Natural killer cell treated with Interleukin-12 subunit alpha and Interleukin-12 subunit beta and Interleukin-15 and Interleukin-18, amount 100 ng/mL, for 72 hours (primary cell): ENCODE measurements at regions not wholly inside any gene's neighbourhood (a gene's known extent, or its start where the extent isn't known, plus 50 kb on each side); places are given as distances from the start of the nearest gene placed in this dataset.

ENCODE experiments used
- ATAC-seq, 2 donors: fragments of 150-1000 bp; cut with Tn5 transposase in 1 of 2; sonication (Bioruptor Pico), chemical (Tn5 transposase) in 1 of 2; 2 replicates each; pipeline ENCODE4 v1.10.0; 2021
- DNase-seq: peaks from one replicate; pipeline ENCODE4 v3.0.0; 2022; ENCODE audit warnings: low spot score
- H3K27ac Mint-ChIP-seq, 2 donors: 1 replicate in 1 of 2; 2 replicates in 1 of 2; pipeline ENCODE4 v1.8.0; 2022; ENCODE audit warnings: mixed read lengths in 2 of 2, mild to moderate bottlenecking in 1 of 2, moderate library complexity in 1 of 2
- H3K27me3 Mint-ChIP-seq, 2 donors: 1 replicate in 1 of 2; 2 replicates in 1 of 2; pipeline ENCODE4 v1.8.0; 2022; ENCODE audit warnings: mixed read lengths in 2 of 2
- H3K36me3 Mint-ChIP-seq: one replicate; pipeline ENCODE4 v1.8.0; 2022; ENCODE audit warnings: mixed read lengths
- H3K4me1 Mint-ChIP-seq, 2 donors: 1 replicate in 1 of 2; 2 replicates in 1 of 2; pipeline ENCODE4 v1.8.0; 2022; ENCODE audit warnings: low read depth in 2 of 2, mixed read lengths in 2 of 2, mild to moderate bottlenecking in 1 of 2
- H3K4me3 Mint-ChIP-seq: one replicate; pipeline ENCODE4 v1.8.0; 2022; ENCODE audit warnings: mixed read lengths
- H3K9me3 Mint-ChIP-seq: 2 replicates; pipeline ENCODE4 v1.8.0; 2022; ENCODE audit warnings: mixed read lengths

DNA sequence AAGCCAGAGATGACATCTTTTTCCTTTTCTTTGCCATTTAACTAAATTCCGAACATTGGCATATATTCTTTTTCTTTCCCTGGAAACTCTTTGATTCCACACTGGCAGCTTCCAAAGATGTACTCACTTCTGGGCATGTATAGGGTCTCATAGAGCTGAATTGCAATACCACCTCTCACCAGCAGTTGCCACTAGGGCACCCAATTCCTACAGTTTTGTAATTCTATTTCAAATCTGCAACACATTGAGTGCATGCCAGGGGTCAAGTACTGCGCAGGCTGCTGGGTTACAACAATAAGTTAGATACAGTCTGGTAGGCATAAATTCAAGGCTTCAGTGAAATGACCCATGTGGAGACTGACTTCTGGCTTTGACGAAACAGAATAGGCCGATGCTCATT is 208.8 kb upstream of the NLRP1 start:
- ATAC-seq (no peak), DNase-seq (no peak)
- no peaks in the 10 kb centered on the region for H3K4me1 Mint-ChIP-seq
- no peak overlapping the region for H3K27ac Mint-ChIP-seq
- peaks cover 9% of the 10 kb centered on the region for H3K9me3 Mint-ChIP-seq
- H3K4me3 Mint-ChIP-seq = no peak overlapping the region
- H3K27me3 Mint-ChIP-seq = peaks cover 27 to 50% of the 10 kb centered on the region in 2 donors
- peaks cover 10% of the 10 kb centered on the region for H3K36me3 Mint-ChIP-seq

DNA sequence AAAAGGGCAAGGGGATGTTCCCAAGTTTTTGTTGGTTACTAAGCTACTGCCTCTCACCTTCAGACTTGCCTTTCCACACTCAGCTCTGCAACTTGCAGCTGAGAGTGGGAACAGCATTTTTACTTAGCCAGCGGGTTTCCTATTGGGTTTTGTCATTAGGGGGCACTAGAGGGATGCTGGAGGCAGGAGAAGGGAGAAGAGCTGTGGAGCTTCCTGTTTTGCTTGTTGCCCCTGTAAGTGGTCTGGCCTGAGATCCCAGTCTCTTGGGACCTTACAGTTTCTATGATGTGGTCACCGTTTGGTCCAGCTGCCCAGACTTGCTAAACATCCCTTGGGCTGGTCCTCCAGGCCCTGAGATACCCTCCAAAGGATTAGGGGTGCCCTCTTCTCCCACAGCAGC is 209.6 kb upstream of the NLRP1 start:
- Mint-ChIP-seq H3K27ac (no peak overlapping the region), H3K4me1 (no peaks in the 10 kb centered on the region), H3K9me3 (peaks cover 9% of the 10 kb centered on the region), H3K36me3 (peaks cover 10% of the 10 kb centered on the region), H3K27me3 (peaks cover 28 to 52% of the 10 kb centered on the region in 2 donors), H3K4me3 (no peak overlapping the region)
- ATAC-seq (no peak), DNase-seq (no peak)

DNA sequence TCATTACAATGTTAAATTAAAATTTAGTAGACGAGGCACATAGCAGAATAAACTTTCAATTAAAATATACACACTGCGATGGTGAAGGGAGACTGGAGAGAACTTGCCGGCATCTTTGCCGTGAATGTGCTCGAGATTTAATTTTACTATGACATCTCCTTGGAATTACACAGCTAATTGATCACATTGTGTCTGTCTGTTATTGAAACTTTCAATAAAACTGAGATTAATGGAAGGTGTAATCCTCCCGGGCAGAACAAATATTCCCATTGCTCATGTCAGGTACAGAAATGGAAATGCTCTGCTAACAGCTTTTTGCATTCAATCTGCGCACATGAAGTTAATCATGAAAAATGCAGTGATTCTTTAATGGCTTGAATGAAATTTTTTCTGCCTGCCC is 210.1 kb upstream of the NLRP1 start:
- peaks cover 9% of the 10 kb centered on the region for H3K9me3 Mint-ChIP-seq
- no peak overlapping the region for H3K4me3 Mint-ChIP-seq
- peaks cover 10% of the 10 kb centered on the region for H3K36me3 Mint-ChIP-seq
- H3K4me1 Mint-ChIP-seq = no peaks in the 10 kb centered on the region
- DNase-seq = no peak
- no peak for ATAC-seq
- peaks cover 31 to 56% of the 10 kb centered on the region in 2 donors for H3K27me3 Mint-ChIP-seq
- H3K27ac Mint-ChIP-seq = no peak overlapping the region

GRCh38 chr17:5794881-5795506 is 210.7 kb upstream of the NLRP1 start:
- H3K9me3 Mint-ChIP-seq = peaks cover 9% of the 10 kb centered on the region
- no peak overlapping the region for H3K4me3 Mint-ChIP-seq
- peaks cover 10% of the 10 kb centered on the region for H3K36me3 Mint-ChIP-seq
- no peaks in the 10 kb centered on the region for H3K4me1 Mint-ChIP-seq
- peaks cover 31 to 53% of the 10 kb centered on the region in 2 donors for H3K27me3 Mint-ChIP-seq
- ATAC-seq = no peak
- no peak overlapping the region for H3K27ac Mint-ChIP-seq
- no peak for DNase-seq

DNA sequence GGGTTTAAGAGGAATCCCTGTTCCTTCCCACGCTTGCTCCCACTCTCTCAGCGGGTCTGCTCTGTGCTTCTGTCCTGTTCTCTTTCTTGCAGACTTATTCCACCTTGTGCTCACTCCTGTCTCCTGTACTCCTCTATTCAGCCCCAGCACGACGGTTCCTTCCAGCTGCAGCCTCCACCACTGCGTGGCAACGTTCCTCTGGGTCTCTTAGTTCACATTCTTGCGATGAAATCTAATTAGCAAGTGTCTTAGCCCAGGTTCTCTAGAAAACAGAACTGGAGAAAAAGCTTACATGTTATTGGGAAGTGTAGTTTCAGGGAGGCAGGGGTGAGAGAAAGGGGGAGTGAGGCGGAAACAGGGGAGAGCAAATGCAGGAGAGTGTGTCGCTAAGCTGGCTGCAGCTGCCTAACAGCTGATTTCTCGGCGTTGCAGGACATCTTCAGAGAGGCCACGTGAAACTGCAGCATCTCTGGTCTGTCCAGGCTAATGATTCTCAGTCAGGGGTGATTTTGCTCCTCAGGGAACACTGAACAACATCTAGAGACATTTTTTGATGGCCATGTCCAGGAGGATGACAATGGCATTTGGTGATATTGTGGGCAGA is 213.2 kb upstream of the NLRP1 start:
- H3K36me3 Mint-ChIP-seq = peaks cover 8% of the 10 kb centered on the region
- H3K4me1 Mint-ChIP-seq = no peaks in the 10 kb centered on the region
- H3K27me3 Mint-ChIP-seq = peaks cover 29 to 41% of the 10 kb centered on the region in 2 donors
- DNase-seq (no peak), ATAC-seq (no peak)
- H3K9me3 Mint-ChIP-seq = peaks cover 6% of the 10 kb centered on the region
- no peak overlapping the region for H3K4me3 Mint-ChIP-seq
- no peak overlapping the region for H3K27ac Mint-ChIP-seq

- Mint-ChIP-seq H3K4me3 (no peak overlapping the region), H3K4me1 (no peaks in the 10 kb centered on the region), H3K36me3 (peaks cover 3% of the 10 kb centered on the region), H3K27ac (no peak overlapping the region), H3K9me3 (peaks cover under 1% of the 10 kb centered on the region), H3K27me3 (peaks cover 28 to 40% of the 10 kb centered on the region in 2 donors)
- ATAC-seq (no peak), DNase-seq (no peak)
Measured at GRCh38 chr17:5798094-5798493, 213.8 kb upstream of the NLRP1 start.

DNA sequence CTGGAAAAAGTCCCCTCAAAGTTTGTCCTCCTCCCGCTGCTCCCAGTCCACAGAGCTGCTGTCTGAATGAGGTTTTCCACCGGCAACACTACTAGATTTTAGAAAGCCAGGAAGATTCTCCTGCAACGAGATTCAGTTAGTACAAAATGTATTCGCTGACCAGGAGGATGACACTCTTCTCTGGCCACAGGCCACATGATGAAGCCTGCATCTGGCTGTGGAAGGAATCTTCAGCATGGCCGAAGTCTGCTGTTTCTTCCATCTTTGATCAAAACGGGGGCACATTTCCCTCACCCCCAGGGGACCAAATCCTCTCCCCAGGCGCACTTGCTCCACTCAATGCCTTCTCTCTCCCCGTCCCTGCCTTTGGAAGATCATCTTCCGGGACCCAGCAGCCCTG is 215.8 kb upstream of the NLRP1 start:
- DNase-seq (no peak), ATAC-seq (no peak)
- Mint-ChIP-seq H3K4me1 (no peaks in the 10 kb centered on the region), H3K27ac (no peak overlapping the region), H3K9me3 (no peaks in the 10 kb centered on the region), H3K4me3 (no peak overlapping the region), H3K27me3 (peaks cover 35 to 54% of the 10 kb centered on the region in 2 donors), H3K36me3 (no peaks in the 10 kb centered on the region)

DNA sequence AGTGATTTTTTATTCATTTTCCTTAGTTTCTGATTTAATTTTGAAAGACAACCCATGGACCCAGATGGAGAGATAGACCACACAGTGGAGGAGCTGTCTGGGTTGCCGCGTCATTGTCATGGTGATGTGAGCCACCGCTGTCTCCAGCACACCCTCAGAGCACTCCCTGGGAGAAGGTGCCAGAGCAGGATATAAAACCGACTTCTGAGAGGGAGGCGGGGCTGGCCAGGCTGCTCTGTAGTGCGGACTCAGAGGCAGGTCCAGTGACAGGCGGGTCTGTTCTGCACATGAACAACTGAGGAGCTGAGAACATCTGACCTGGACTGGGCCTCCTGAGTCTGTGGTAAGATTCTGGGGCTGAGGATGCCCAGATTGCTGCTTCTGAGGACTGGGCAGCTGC is 216.3 kb upstream of the NLRP1 start:
- DNase-seq (no peak), ATAC-seq (no peak)
- H3K9me3 Mint-ChIP-seq = no peaks in the 10 kb centered on the region
- no peaks in the 10 kb centered on the region for H3K36me3 Mint-ChIP-seq
- no peaks in the 10 kb centered on the region for H3K4me1 Mint-ChIP-seq
- H3K27ac Mint-ChIP-seq = no peak overlapping the region
- H3K4me3 Mint-ChIP-seq = no peak overlapping the region
- H3K27me3 Mint-ChIP-seq = peaks cover 35 to 49% of the 10 kb centered on the region in 2 donors

GRCh38 chr17:5804251-5804650 is 219.9 kb upstream of the NLRP1 start:
- DNase-seq = no peak
- H3K27ac Mint-ChIP-seq = no peak overlapping the region
- ATAC-seq = no peak
- H3K4me1 Mint-ChIP-seq = no peaks in the 10 kb centered on the region
- no peaks in the 10 kb centered on the region for H3K36me3 Mint-ChIP-seq
- no peaks in the 10 kb centered on the region for H3K9me3 Mint-ChIP-seq
- peaks cover 28 to 44% of the 10 kb centered on the region in 2 donors for H3K27me3 Mint-ChIP-seq
- H3K4me3 Mint-ChIP-seq = no peak overlapping the region

- H3K27me3 Mint-ChIP-seq = peaks cover 22 to 32% of the 10 kb centered on the region in 2 donors
- H3K27ac Mint-ChIP-seq = no peak overlapping the region
- peaks cover 9% of the 10 kb centered on the region for H3K9me3 Mint-ChIP-seq
- H3K36me3 Mint-ChIP-seq = peaks cover 18% of the 10 kb centered on the region
- H3K4me1 Mint-ChIP-seq = no peaks in the 10 kb centered on the region
- H3K4me3 Mint-ChIP-seq = no peak overlapping the region
- ATAC-seq = no peak
- no peak for DNase-seq
Measured at GRCh38 chr17:5809056-5809455, 224.7 kb upstream of the NLRP1 start.

- no peak for DNase-seq
- Mint-ChIP-seq H3K9me3 (peaks cover 9% of the 10 kb centered on the region), H3K27me3 (peaks cover 21 to 26% of the 10 kb centered on the region in 2 donors), H3K36me3 (peaks cover 18% of the 10 kb centered on the region), H3K27ac (no peak overlapping the region), H3K4me3 (no peak overlapping the region), H3K4me1 (no peaks in the 10 kb centered on the region)
- no peak for ATAC-seq
Measured at GRCh38 chr17:5809580-5810188, 225.4 kb upstream of the NLRP1 start.

- H3K4me1 Mint-ChIP-seq = no peaks in the 10 kb centered on the region
- H3K4me3 Mint-ChIP-seq = no peak overlapping the region
- no peak for ATAC-seq
- H3K36me3 Mint-ChIP-seq = peaks cover 18% of the 10 kb centered on the region
- peaks cover 12 to 14% of the 10 kb centered on the region in 2 donors for H3K27me3 Mint-ChIP-seq
- DNase-seq = no peak
- H3K9me3 Mint-ChIP-seq = peaks cover 9% of the 10 kb centered on the region
- H3K27ac Mint-ChIP-seq = no peak overlapping the region
Measured at GRCh38 chr17:5812590-5812989, 228.3 kb upstream of the NLRP1 start.

DNA sequence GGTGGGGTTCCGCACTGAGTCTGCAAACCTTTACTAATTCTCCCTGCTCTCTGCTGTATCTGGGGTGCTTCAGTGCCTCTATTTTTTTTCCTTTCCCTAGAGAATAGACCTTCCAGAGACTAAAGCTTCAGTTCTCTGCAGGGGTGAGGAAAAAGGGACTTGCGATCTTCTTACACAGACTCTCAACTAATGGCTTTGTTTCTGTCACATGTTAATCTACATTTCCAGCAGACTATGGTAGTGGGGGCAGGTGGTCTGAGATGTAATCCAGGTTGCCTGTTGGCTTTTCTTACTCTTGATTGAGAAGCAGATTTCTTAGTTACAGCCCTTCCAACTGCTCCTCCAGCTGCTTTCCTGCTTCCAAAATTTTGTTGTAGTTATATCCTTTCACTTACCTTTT is 229.0 kb upstream of the NLRP1 start:
- no peak overlapping the region for H3K27ac Mint-ChIP-seq
- no peak for ATAC-seq
- H3K4me1 Mint-ChIP-seq = no peaks in the 10 kb centered on the region
- H3K4me3 Mint-ChIP-seq = no peak overlapping the region
- DNase-seq = no peak
- H3K9me3 Mint-ChIP-seq = peaks cover 9% of the 10 kb centered on the region
- H3K36me3 Mint-ChIP-seq = peaks cover 18% of the 10 kb centered on the region
- H3K27me3 Mint-ChIP-seq = peaks cover 12 to 14% of the 10 kb centered on the region in 2 donors

DNA sequence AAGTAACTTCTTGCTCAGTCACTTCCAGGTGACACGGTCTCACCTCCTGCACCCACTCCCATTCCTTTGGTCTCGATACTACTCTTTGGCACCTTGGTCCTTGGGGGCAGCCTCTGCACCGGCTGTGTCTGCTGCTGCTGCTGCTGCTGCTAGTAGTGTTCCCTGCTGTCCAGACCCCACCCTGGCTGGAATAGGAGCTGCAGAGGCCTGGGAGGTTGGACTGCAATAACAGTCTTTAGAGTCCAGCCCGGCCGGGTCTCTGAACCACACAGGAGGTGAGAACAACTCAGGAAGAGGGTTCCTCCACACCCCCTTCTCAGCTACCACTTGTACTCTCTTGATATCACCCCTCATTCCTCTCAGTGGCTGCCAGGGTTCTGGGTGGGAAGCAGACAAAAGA is 231.1 kb upstream of the NLRP1 start:
- DNase-seq = no peak
- no peaks in the 10 kb centered on the region for H3K4me1 Mint-ChIP-seq
- peaks cover 6% of the 10 kb centered on the region for H3K9me3 Mint-ChIP-seq
- H3K27me3 Mint-ChIP-seq = peaks cover 16 to 18% of the 10 kb centered on the region in 2 donors
- H3K27ac Mint-ChIP-seq = no peak overlapping the region
- ATAC-seq = no peak
- peaks cover 11% of the 10 kb centered on the region for H3K36me3 Mint-ChIP-seq
- no peak overlapping the region for H3K4me3 Mint-ChIP-seq
